Neural crest cell (in vitro differentiated cells): ENCODE measurements at regions not wholly inside any gene's neighbourhood (a gene's known extent, or its start where the extent isn't known, plus 50 kb on each side); places are given as distances from the start of the nearest gene placed in this dataset.

Experiments used
- DNase-seq: peaks from one replicate; pipeline ENCODE4 v3.0.0; 2021; ENCODE audit warnings: low read depth, mixed read lengths, low spot score
- H3K27ac Mint-ChIP-seq: one replicate; pipeline ENCODE4 v1.8.0; 2021; ENCODE audit warnings: mild to moderate bottlenecking, mixed read lengths; ENCODE audit not compliant: unreplicated experiment
- H3K27me3 Mint-ChIP-seq: 2 replicates; pipeline ENCODE4 v1.8.0; 2021; ENCODE audit warnings: low read depth, mild to moderate bottlenecking, mixed read lengths
- H3K36me3 Mint-ChIP-seq: 2 replicates; pipeline ENCODE4 v1.8.0; 2021; ENCODE audit warnings: low read depth, mild to moderate bottlenecking, mixed read lengths
- H3K4me1 Mint-ChIP-seq: 2 replicates; pipeline ENCODE4 v1.8.0; 2021; ENCODE audit warnings: mixed read lengths
- H3K4me3 Mint-ChIP-seq: one replicate; pipeline ENCODE4 v1.8.0; 2021; ENCODE audit warnings: mild to moderate bottlenecking, mixed read lengths
- H3K9me3 Mint-ChIP-seq: 2 replicates; pipeline ENCODE4 v1.8.0; 2021; ENCODE audit warnings: mixed read lengths
- CTCF ChIP-seq: fragments of 200-600 bp; sonication (generic); conservative IDR thresholded peaks from 2 replicates; pipeline ENCODE4 v1.5.0; 2021; ENCODE audit warnings: antibody characterized with exemption, mild to moderate bottlenecking

GRCh38 chr16:86035906-86036305, 136.9 kb downstream of the IRF8 start:
- peaks cover 19% of the 10 kb centered on the region for H3K27me3 Mint-ChIP-seq
- no peaks in the 10 kb centered on the region for H3K9me3 Mint-ChIP-seq
- TF ChIP-seq CTCF, result no peak
- H3K36me3 Mint-ChIP-seq, result no peaks in the 10 kb centered on the region
- no peak overlapping the region for H3K4me3 Mint-ChIP-seq
- DNase-seq, result no peak
- peaks cover 15% of the 10 kb centered on the region for H3K4me1 Mint-ChIP-seq
- no peak overlapping the region for H3K27ac Mint-ChIP-seq

GRCh38 chr16:86037999-86038925, 139.3 kb downstream of the IRF8 start:
- no peaks in the 10 kb centered on the region for H3K9me3 Mint-ChIP-seq
- H3K27ac Mint-ChIP-seq, result no peak overlapping the region
- H3K27me3 Mint-ChIP-seq, result peaks cover 18% of the 10 kb centered on the region
- no peak for TF ChIP-seq CTCF
- no peak for DNase-seq
- H3K4me1 Mint-ChIP-seq, result peaks cover 5% of the 10 kb centered on the region
- no peaks in the 10 kb centered on the region for H3K36me3 Mint-ChIP-seq
- H3K4me3 Mint-ChIP-seq, result no peak overlapping the region

- Mint-ChIP-seq H3K4me3 (no peak overlapping the region), H3K27me3 (peaks cover 14% of the 10 kb centered on the region), H3K27ac (no peak overlapping the region), H3K36me3 (no peaks in the 10 kb centered on the region), H3K4me1 (no peaks in the 10 kb centered on the region), H3K9me3 (no peaks in the 10 kb centered on the region)
- no peak for TF ChIP-seq CTCF
- no peak for DNase-seq
These were observed 140.0 kb downstream of the IRF8 start for GRCh38 chr16:86038926-86039310.

GRCh38 chr16:86039606-86040005, 140.6 kb downstream of the IRF8 start:
- Mint-ChIP-seq H3K4me3 (no peak overlapping the region), H3K9me3 (no peaks in the 10 kb centered on the region), H3K27me3 (peaks cover 16% of the 10 kb centered on the region), H3K27ac (no peak overlapping the region), H3K36me3 (no peaks in the 10 kb centered on the region), H3K4me1 (no peaks in the 10 kb centered on the region)
- TF ChIP-seq CTCF, result no peak
- DNase-seq, result no peak

GRCh38 chr16:86040496-86040895, 141.5 kb downstream of the IRF8 start:
- Mint-ChIP-seq H3K4me1 (no peaks in the 10 kb centered on the region), H3K27me3 (peaks cover 12% of the 10 kb centered on the region), H3K27ac (no peak overlapping the region), H3K9me3 (no peaks in the 10 kb centered on the region), H3K4me3 (no peak overlapping the region), H3K36me3 (no peaks in the 10 kb centered on the region)
- no peak for DNase-seq
- TF ChIP-seq CTCF, result no peak
